ENCODE measurements at regions not wholly inside any gene's neighbourhood (a gene's known extent, or its start where the extent isn't known, plus 50 kb on each side); places are given as distances from the start of the nearest gene placed in this dataset.

DNA sequence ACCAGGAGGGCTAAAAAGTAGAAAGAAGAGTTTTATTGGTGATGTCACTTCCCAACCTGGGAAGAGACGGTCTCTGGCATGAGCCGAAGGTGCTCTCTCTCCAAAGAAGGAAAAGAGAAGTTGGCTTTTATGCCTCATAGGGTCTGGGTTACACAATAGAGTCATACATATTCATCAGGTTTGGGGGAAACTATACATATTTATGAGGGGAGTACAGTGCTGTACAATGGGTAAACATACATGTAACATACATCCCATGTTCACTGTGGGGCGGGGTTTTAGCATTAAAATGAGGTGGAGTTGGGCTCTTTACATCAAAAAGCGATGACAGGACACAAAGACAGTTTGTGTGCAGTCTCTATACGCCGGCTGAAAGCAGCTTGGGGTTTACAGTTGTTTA, 701.7 kb downstream of the TYW1 start:
- no peak for TF ChIP-seq ZNF830 (tag by site-specific recombination; IDR thresholded peaks at IDR 0.05; ENCODE audit: low read depth)
- no peak for TF ChIP-seq REST (tag by site-specific recombination; IDR thresholded peaks at IDR 0.05)
- no peak for TF ChIP-seq ZNF792 (tag by site-specific recombination; IDR thresholded peaks at IDR 0.05)
- TF ChIP-seq, protein P1, sequence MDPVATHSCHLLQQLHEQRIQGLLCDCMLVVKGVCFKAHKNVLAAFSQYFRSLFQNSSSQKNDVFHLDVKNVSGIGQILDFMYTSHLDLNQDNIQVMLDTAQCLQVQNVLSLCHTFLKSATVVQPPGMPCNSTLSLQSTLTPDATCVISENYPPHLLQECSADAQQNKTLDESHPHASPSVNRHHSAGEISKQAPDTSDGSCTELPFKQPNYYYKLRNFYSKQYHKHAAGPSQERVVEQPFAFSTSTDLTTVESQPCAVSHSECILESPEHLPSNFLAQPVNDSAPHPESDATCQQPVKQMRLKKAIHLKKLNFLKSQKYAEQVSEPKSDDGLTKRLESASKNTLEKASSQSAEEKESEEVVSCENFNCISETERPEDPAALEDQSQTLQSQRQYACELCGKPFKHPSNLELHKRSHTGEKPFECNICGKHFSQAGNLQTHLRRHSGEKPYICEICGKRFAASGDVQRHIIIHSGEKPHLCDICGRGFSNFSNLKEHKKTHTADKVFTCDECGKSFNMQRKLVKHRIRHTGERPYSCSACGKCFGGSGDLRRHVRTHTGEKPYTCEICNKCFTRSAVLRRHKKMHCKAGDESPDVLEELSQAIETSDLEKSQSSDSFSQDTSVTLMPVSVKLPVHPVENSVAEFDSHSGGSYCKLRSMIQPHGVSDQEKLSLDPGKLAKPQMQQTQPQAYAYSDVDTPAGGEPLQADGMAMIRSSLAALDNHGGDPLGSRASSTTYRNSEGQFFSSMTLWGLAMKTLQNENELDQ (tag by site-specific recombination; IDR thresholded peaks at IDR 0.05; ENCODE audit: low read depth): no peak
- no peak for TF ChIP-seq BCL11A (tag by site-specific recombination; IDR thresholded peaks at IDR 0.05; ENCODE audit: low read depth)
- TF ChIP-seq ZNF768 (tag by site-specific recombination; IDR thresholded peaks at IDR 0.05): no peak
- no peak for TF ChIP-seq ZNF629 (tag by site-specific recombination; IDR thresholded peaks at IDR 0.05)
- no peak for TF ChIP-seq CTCF (tag by site-specific recombination; IDR thresholded peaks at IDR 0.05)
- TF ChIP-seq, protein P2, sequence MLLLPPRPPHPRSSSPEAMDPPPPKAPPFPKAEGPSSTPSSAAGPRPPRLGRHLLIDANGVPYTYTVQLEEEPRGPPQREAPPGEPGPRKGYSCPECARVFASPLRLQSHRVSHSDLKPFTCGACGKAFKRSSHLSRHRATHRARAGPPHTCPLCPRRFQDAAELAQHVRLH (tag by site-specific recombination; IDR thresholded peaks at IDR 0.05): no peak
- TF ChIP-seq FEZF1 (tag by site-specific recombination; IDR thresholded peaks at IDR 0.05): no peak
- no peak for TF ChIP-seq ZNF138 (tag by site-specific recombination; IDR thresholded peaks at IDR 0.05; ENCODE audit: borderline replicate concordance)

All from HEK293 (cell line).